Activated T-helper 17 cell treated with anti-CD3 and anti-CD28 coated beads, Interleukin-2, amount 50 U/mL, for 72 hours (primary cell): ENCODE measurements at regions not wholly inside any gene's neighbourhood (a gene's known extent, or its start where the extent isn't known, plus 50 kb on each side); places are given as distances from the start of the nearest gene placed in this dataset.
"Not testable (repeated sequence)": the region's sequence is repeated elsewhere in the genome, so short reads cannot be mapped to it uniquely, and the experiment has no call there.

Experiments used
- ATAC-seq: fragments of 150-1000 bp; cut with Tn5 transposase; replicated peaks from 2 replicates; pipeline ENCODE4 v1.10.0; 2021; ENCODE audit warnings: mild to moderate bottlenecking, moderate library complexity
- H3K27ac Mint-ChIP-seq: one replicate; pipeline ENCODE4 v1.8.0; 2022; ENCODE audit warnings: mixed read lengths
- H3K27me3 Mint-ChIP-seq: one replicate; pipeline ENCODE4 v1.8.0; 2022; ENCODE audit warnings: mixed read lengths
- H3K36me3 Mint-ChIP-seq: one replicate; pipeline ENCODE4 v1.8.0; 2022; ENCODE audit warnings: low read depth, mild to moderate bottlenecking, mixed read lengths
- H3K4me1 Mint-ChIP-seq: one replicate; pipeline ENCODE4 v1.8.0; 2022; ENCODE audit warnings: mixed read lengths
- H3K4me3 Mint-ChIP-seq: one replicate; pipeline ENCODE4 v1.8.0; 2022; ENCODE audit warnings: mild to moderate bottlenecking, mixed read lengths
- H3K9me3 Mint-ChIP-seq: one replicate; pipeline ENCODE4 v1.8.0; 2022; ENCODE audit warnings: mixed read lengths

GRCh38 chr12:114835031-114835430, 151.1 kb upstream of the TBX3 start:
- H3K27ac Mint-ChIP-seq, result no peak overlapping the region
- H3K36me3 Mint-ChIP-seq, result no peaks in the 10 kb centered on the region
- H3K4me1 Mint-ChIP-seq, result no peaks in the 10 kb centered on the region
- H3K4me3 Mint-ChIP-seq, result no peak overlapping the region
- H3K27me3 Mint-ChIP-seq, result no peaks in the 10 kb centered on the region
- no peak for ATAC-seq
- H3K9me3 Mint-ChIP-seq, result no peaks in the 10 kb centered on the region

GRCh38 chr12:114834621-114835020, 150.6 kb upstream of the TBX3 start:
- no peak for ATAC-seq
- Mint-ChIP-seq H3K9me3 (no peaks in the 10 kb centered on the region), H3K27me3 (no peaks in the 10 kb centered on the region), H3K36me3 (no peaks in the 10 kb centered on the region), H3K4me1 (no peaks in the 10 kb centered on the region), H3K27ac (no peak overlapping the region), H3K4me3 (no peak overlapping the region)

- no peak overlapping the region for H3K27ac Mint-ChIP-seq
- no peaks in the 10 kb centered on the region for H3K4me1 Mint-ChIP-seq
- ATAC-seq, result no peak
- H3K36me3 Mint-ChIP-seq, result no peaks in the 10 kb centered on the region
- no peaks in the 10 kb centered on the region for H3K9me3 Mint-ChIP-seq
- H3K27me3 Mint-ChIP-seq, result no peaks in the 10 kb centered on the region
- H3K4me3 Mint-ChIP-seq, result no peak overlapping the region
Measured at GRCh38 chr12:114829833-114830232, 145.9 kb upstream of the TBX3 start.

- H3K4me3 Mint-ChIP-seq, H3K9me3 Mint-ChIP-seq, H3K36me3 Mint-ChIP-seq, H3K27ac Mint-ChIP-seq, H3K27me3 Mint-ChIP-seq, ATAC-seq, H3K4me1 Mint-ChIP-seq: not testable (repeated sequence)
Measured at GRCh38 chr12:114829244-114829643, 145.3 kb upstream of the TBX3 start.

GRCh38 chr12:114827461-114827860, 143.5 kb upstream of the TBX3 start:
- no peak overlapping the region for H3K4me3 Mint-ChIP-seq
- no peak for ATAC-seq
- H3K27me3 Mint-ChIP-seq, result no peaks in the 10 kb centered on the region
- no peaks in the 10 kb centered on the region for H3K4me1 Mint-ChIP-seq
- H3K36me3 Mint-ChIP-seq, result no peaks in the 10 kb centered on the region
- no peak overlapping the region for H3K27ac Mint-ChIP-seq
- H3K9me3 Mint-ChIP-seq, result no peaks in the 10 kb centered on the region

- Mint-ChIP-seq H3K27me3 (no peaks in the 10 kb centered on the region), H3K4me1 (no peaks in the 10 kb centered on the region), H3K4me3 (no peak overlapping the region), H3K27ac (no peak overlapping the region), H3K9me3 (no peaks in the 10 kb centered on the region), H3K36me3 (no peaks in the 10 kb centered on the region)
- ATAC-seq, result no peak
Measured at GRCh38 chr12:114826244-114826643, 142.3 kb upstream of the TBX3 start.

GRCh38 chr12:114823724-114824123, 139.7 kb upstream of the TBX3 start:
- H3K4me3 Mint-ChIP-seq, result no peak overlapping the region
- H3K36me3 Mint-ChIP-seq, result no peaks in the 10 kb centered on the region
- no peaks in the 10 kb centered on the region for H3K9me3 Mint-ChIP-seq
- no peaks in the 10 kb centered on the region for H3K27me3 Mint-ChIP-seq
- H3K27ac Mint-ChIP-seq, result no peak overlapping the region
- no peak for ATAC-seq
- no peaks in the 10 kb centered on the region for H3K4me1 Mint-ChIP-seq

- H3K4me1 Mint-ChIP-seq, result no peaks in the 10 kb centered on the region
- ATAC-seq, result no peak
- H3K27me3 Mint-ChIP-seq, result no peaks in the 10 kb centered on the region
- no peaks in the 10 kb centered on the region for H3K36me3 Mint-ChIP-seq
- no peaks in the 10 kb centered on the region for H3K9me3 Mint-ChIP-seq
- H3K4me3 Mint-ChIP-seq, result no peak overlapping the region
- H3K27ac Mint-ChIP-seq, result no peak overlapping the region
Measured at GRCh38 chr12:114821570-114821969, 137.6 kb upstream of the TBX3 start.

- Mint-ChIP-seq H3K36me3 (no peaks in the 10 kb centered on the region), H3K9me3 (no peaks in the 10 kb centered on the region), H3K4me3 (no peak overlapping the region), H3K27me3 (no peaks in the 10 kb centered on the region), H3K27ac (no peak overlapping the region), H3K4me1 (no peaks in the 10 kb centered on the region)
- no peak for ATAC-seq
Measured at GRCh38 chr12:114820796-114821195, 136.8 kb upstream of the TBX3 start.

- H3K4me1 Mint-ChIP-seq, result peaks cover 3% of the 10 kb centered on the region
- peaks cover 5% of the 10 kb centered on the region for H3K27me3 Mint-ChIP-seq
- no peak for ATAC-seq
- H3K27ac Mint-ChIP-seq, result no peak overlapping the region
- peaks cover 7% of the 10 kb centered on the region for H3K9me3 Mint-ChIP-seq
- no peaks in the 10 kb centered on the region for H3K36me3 Mint-ChIP-seq
- no peak overlapping the region for H3K4me3 Mint-ChIP-seq
Measured at GRCh38 chr12:114817571-114818425, 133.8 kb upstream of the TBX3 start.

- H3K4me1 Mint-ChIP-seq, result peaks cover 5% of the 10 kb centered on the region
- H3K9me3 Mint-ChIP-seq, result peaks cover 9% of the 10 kb centered on the region
- H3K27me3 Mint-ChIP-seq, result peaks cover 6% of the 10 kb centered on the region
- ATAC-seq, result no peak
- no peaks in the 10 kb centered on the region for H3K36me3 Mint-ChIP-seq
- no peak overlapping the region for H3K27ac Mint-ChIP-seq
- H3K4me3 Mint-ChIP-seq, result no peak overlapping the region
Measured at GRCh38 chr12:114815026-114815795, 131.2 kb upstream of the TBX3 start.

GRCh38 chr12:114812858-114813761, 129.1 kb upstream of the TBX3 start:
- H3K27ac Mint-ChIP-seq, result no peak overlapping the region
- peaks cover 5% of the 10 kb centered on the region for H3K4me1 Mint-ChIP-seq
- no peak for ATAC-seq
- H3K4me3 Mint-ChIP-seq, result no peak overlapping the region
- no peaks in the 10 kb centered on the region for H3K36me3 Mint-ChIP-seq
- H3K27me3 Mint-ChIP-seq, result peaks cover 9% of the 10 kb centered on the region
- H3K9me3 Mint-ChIP-seq, result peaks cover 12% of the 10 kb centered on the region

- peaks cover 5% of the 10 kb centered on the region for H3K4me1 Mint-ChIP-seq
- peaks cover 16% of the 10 kb centered on the region for H3K9me3 Mint-ChIP-seq
- ATAC-seq, result no peak
- H3K36me3 Mint-ChIP-seq, result no peaks in the 10 kb centered on the region
- H3K4me3 Mint-ChIP-seq, result no peak overlapping the region
- no peak overlapping the region for H3K27ac Mint-ChIP-seq
- peaks cover 12% of the 10 kb centered on the region for H3K27me3 Mint-ChIP-seq
Measured at GRCh38 chr12:114812384-114812783, 128.4 kb upstream of the TBX3 start.

- Mint-ChIP-seq H3K27me3 (peaks cover 12% of the 10 kb centered on the region), H3K4me3 (no peak overlapping the region), H3K4me1 (peaks cover 5% of the 10 kb centered on the region), H3K27ac (no peak overlapping the region), H3K36me3 (no peaks in the 10 kb centered on the region), H3K9me3 (peaks cover 14% of the 10 kb centered on the region)
- no peak for ATAC-seq
Measured at GRCh38 chr12:114809097-114809496, 125.1 kb upstream of the TBX3 start.
